K562 (cell line): ENCODE measurements at regions not wholly inside any gene's neighbourhood (a gene's known extent, or its start where the extent isn't known, plus 50 kb on each side); places are given as distances from the start of the nearest gene placed in this dataset.

ENCODE experiments used
- ATAC-seq: fragments of 200-7000 bp; cut with Tn5 transposase; 3 replicates; pipeline ENCODE4 v1.9.1; 2020; ENCODE audit warnings: moderate library complexity
- BruUV-seq: library from RNA; stranded (reverse); fragments of 400-500 nt; replicated peaks from 2 replicates; lab custom pipeline; 2021; lab: Mats Ljungman, UMichigan
- CTCF ChIA-PET: fragments of 300-600 bp; formaldehyde crosslinking; extraction: SDS; loops from one replicate; lab custom pipeline; 2021; ENCODE audit warnings: low intra/inter-chr PET ratio; lab: Yijun Ruan, JAX
- POLR2A ChIA-PET: fragments of 300-600, 350-650 bp; sonication (Branson Sonifier 250); formaldehyde crosslinking; extraction: SDS; loops from one replicate; lab custom pipeline; 2021; ENCODE audit warnings: antibody characterized with exemption, inconsistent platforms; lab: Yijun Ruan, JAX
- DNase-seq, 4 experiments: peaks; one replicate each; pipeline versions ENCODE4 v3.0.0 to v3.0.0-alpha.2; 2011 to 2018; ENCODE audit warnings: low spot score in 3 of 4, mixed read lengths in 3 of 4; ENCODE audit errors: extremely low read depth in 1 of 4
- FAIRE-seq: peaks from 2 replicates; lab custom pipeline; 2011; peaks lifted over from hg19 to GRCh38; lab: Jason Lieb, UNC
- H2AFZ ChIP-seq: 2 replicates; pipeline ENCODE4 v1.6.0; 2011; ENCODE audit warnings: low read depth, low read length, control low read depth, inconsistent platforms
- H3K27ac ChIP-seq: fragments of 200-600 bp; 3 replicates; pipeline ENCODE4 v1.8.0; 2011; ENCODE audit warnings: low read depth, mild to moderate bottlenecking, control low read depth, inconsistent platforms, low read length, moderate library complexity, mixed read lengths; ENCODE audit errors: extremely low read depth
- H3K27me3 ChIP-seq, 2 experiments: fragments of 300-600 bp in 1 of 2; 2 replicates in 1 of 2; 3 replicates in 1 of 2; pipeline versions ENCODE4 v1.6.0 to v1.8.0; 2011; ENCODE audit warnings: inconsistent platforms in 2 of 2, low read length in 2 of 2, mild to moderate bottlenecking in 1 of 2, mixed read lengths in 1 of 2, moderate library complexity in 1 of 2; ENCODE audit not compliant: control insufficient read depth in 2 of 2, insufficient read depth in 2 of 2
- H3K36me3 ChIP-seq: fragments of 300-600 bp; 3 replicates; pipeline ENCODE4 v1.8.0; 2011; ENCODE audit warnings: mild to moderate bottlenecking, low read length, inconsistent platforms; ENCODE audit not compliant: control insufficient read depth, insufficient read depth
- H3K4me1 ChIP-seq, 2 experiments: fragments of 200-600 bp in 1 of 2; replicated peaks in 1 of 2; 2 replicates in 1 of 2; 3 replicates in 1 of 2; pipeline versions ENCODE4 v1.5.1 to v1.8.0; 2011; ENCODE audit warnings: inconsistent platforms in 2 of 2, low read length in 2 of 2, mild to moderate bottlenecking in 1 of 2, mixed read lengths in 1 of 2, moderate library complexity in 1 of 2; ENCODE audit not compliant: control insufficient read depth in 2 of 2, insufficient read depth in 2 of 2
- H3K4me2 ChIP-seq: 2 replicates; pipeline ENCODE4 v1.6.1; 2011; ENCODE audit warnings: low read length, control low read depth, inconsistent platforms, mixed read lengths; ENCODE audit not compliant: insufficient read depth
- H3K4me3 ChIP-seq: fragments of 200-600 bp; sonication (generic), shearing (Covaris generic); 2 replicates; pipeline ENCODE4 v1.5.1; 2016; ENCODE audit warnings: control low read depth, inconsistent platforms
- H3K79me2 ChIP-seq: fragments of 200-600 bp; 3 replicates; pipeline ENCODE4 v1.8.0; 2011; ENCODE audit warnings: low read length, inconsistent platforms; ENCODE audit not compliant: control insufficient read depth, insufficient read depth
- H3K9ac ChIP-seq, 2 experiments: 2 replicates each; pipeline versions ENCODE4 v1.6.0 to v1.6.1; 2011; ENCODE audit warnings: low read depth in 2 of 2, low read length in 2 of 2, control low read depth in 1 of 2, inconsistent platforms in 1 of 2, mild to moderate bottlenecking in 1 of 2, mixed read lengths in 1 of 2; ENCODE audit not compliant: insufficient read depth in 1 of 2
- H3K9me1 ChIP-seq: one replicate; pipeline ENCODE4 v1.6.0; 2011; ENCODE audit warnings: inconsistent platforms, mild to moderate bottlenecking, low read length, moderate library complexity; ENCODE audit not compliant: control insufficient read depth, insufficient read depth
- H3K9me3 ChIP-seq: replicated peaks from 2 replicates; pipeline ENCODE4 v1.5.1; 2011; ENCODE audit warnings: low read depth, low read length, inconsistent platforms; ENCODE audit not compliant: control insufficient read depth, insufficient read depth
- H4K20me1 ChIP-seq: replicated peaks from 2 replicates; pipeline ENCODE4 v1.6.1; 2011; ENCODE audit warnings: low read length, inconsistent platforms, mixed read lengths; ENCODE audit not compliant: control insufficient read depth, insufficient read depth
- AFF1 ChIP-seq, 2 experiments: fragments of 450-650 bp; IDR thresholded peaks; 2 replicates each; pipeline ENCODE4 v1.6.1; 2018; ENCODE audit warnings: mild to moderate bottlenecking in 2 of 2, low read depth in 1 of 2; ENCODE audit not compliant: partially characterized antibody in 2 of 2
- DNMT1 ChIP-seq: fragments of 450-650 bp; IDR thresholded peaks from 2 replicates; pipeline ENCODE4 v1.6.1; 2016; ENCODE audit warnings: antibody characterized with exemption, mild to moderate bottlenecking
- E2F3 ChIP-seq: fragments of 250-450 bp; sonication (Bioruptor Pico); IDR thresholded peaks from 2 replicates; pipeline ENCODE4 v1.4.0; 2020; ENCODE audit warnings: mild to moderate bottlenecking
- FIP1L1 ChIP-seq: fragments of 200-400 bp; formaldehyde crosslinking; IDR thresholded peaks from 2 replicates; pipeline ENCODE4 v1.6.1; 2018; ENCODE audit warnings: mild to moderate bottlenecking, low read depth, low read length; ENCODE audit not compliant: poor library complexity, severe bottlenecking
- FOXP1 ChIP-seq: sonication (generic); formaldehyde crosslinking; IDR thresholded peaks from 2 replicates; pipeline ENCODE4 v1.8.0; 2022; ENCODE audit warnings: mild to moderate bottlenecking, missing genetic modification reagents
- HEY1 ChIP-seq: fragments of 250-450 bp; sonication (Bioruptor Pico); IDR thresholded peaks from 2 replicates; pipeline ENCODE4 v1.5.0; 2020; ENCODE audit warnings: mild to moderate bottlenecking, moderate library complexity, borderline replicate concordance
- MCM7 ChIP-seq, 2 experiments: fragments of 450-650 bp; IDR thresholded peaks; 2 replicates each; pipeline ENCODE4 v1.6.1; 2016 to 2018
- MED1 ChIP-seq: sonication (generic); formaldehyde crosslinking; IDR thresholded peaks from 2 replicates; pipeline ENCODE4 v1.8.1; 2023; ENCODE audit warnings: missing genetic modification reagents, borderline replicate concordance
- SAFB2 ChIP-seq: fragments of 200-400 bp; formaldehyde crosslinking; IDR thresholded peaks from 2 replicates; pipeline ENCODE4 v1.6.1; 2018; ENCODE audit warnings: borderline replicate concordance, low read length, low read depth, moderate library complexity; ENCODE audit not compliant: severe bottlenecking
- SRF ChIP-seq, 2 experiments: fragments of 250-450, 450-650 bp in 1 of 2; sonication (Bioruptor Pico) in 1 of 2; sonication (generic) in 1 of 2; formaldehyde crosslinking; IDR thresholded peaks; 2 replicates each; pipeline versions ENCODE4 v1.5.0 to v1.5.1; 2020 to 2022; ENCODE audit warnings: mild to moderate bottlenecking in 1 of 2, missing genetic modification reagents in 1 of 2
- SRSF1 ChIP-seq: fragments of 200-400 bp; formaldehyde crosslinking; IDR thresholded peaks from 2 replicates; pipeline ENCODE4 v1.6.1; 2017; ENCODE audit warnings: mild to moderate bottlenecking, low read depth, low read length, moderate library complexity
- TFAM ChIP-seq: fragments of 250-450 bp; sonication (Bioruptor Pico); conservative IDR thresholded peaks from 2 replicates; pipeline ENCODE4 v1.5.0; 2021; ENCODE audit warnings: mild to moderate bottlenecking, moderate library complexity
- ZBTB34 ChIP-seq: fragments of 250-450 bp; sonication (Bioruptor Pico); IDR thresholded peaks from 2 replicates; pipeline ENCODE4 v1.8.0; 2021; ENCODE audit warnings: mild to moderate bottlenecking, moderate library complexity
- ZBTB8A ChIP-seq: fragments of 450-650 bp; IDR thresholded peaks from 2 replicates; pipeline ENCODE4 v1.6.1; 2018; ENCODE audit warnings: mild to moderate bottlenecking, moderate library complexity; ENCODE audit not compliant: partially characterized antibody
- ZKSCAN8 ChIP-seq: fragments of 200-800 bp; sonication (Bioruptor generic); IDR thresholded peaks from 2 replicates; pipeline ENCODE4 v1.6.1; 2016; ENCODE audit warnings: missing genetic modification characterization, missing compliant biosample characterization
- ZNF232 ChIP-seq: sonication (generic); formaldehyde crosslinking; IDR thresholded peaks from 2 replicates; pipeline ENCODE4 v1.8.0; 2022; ENCODE audit warnings: mild to moderate bottlenecking, missing genetic modification reagents
- WGBS: fragments of 100-300 bp; shearing (Covaris generic); methylation state at CpG from one replicate; pipeline ENCODE4 v1.1.6; 2016; ENCODE audit warnings: low coverage, mixed read lengths; ENCODE audit not compliant: insufficient coverage; ENCODE audit errors: missing lambda C conversion rate; 5-methylcytosine and 5-hydroxymethylcytosine counted together
- in situ Hi-C: fragments of 300-500 bp; cut with MboI; formaldehyde crosslinking; loops from 4 replicates; pipeline ENCODE4 v1.15.0; 2018; ENCODE audit warnings: inconsistent platforms, mixed read lengths
- intact Hi-C: fragments of 100-400 bp; cut with micrococcal nuclease; formaldehyde crosslinking; loops from 2 replicates; pipeline ENCODE4 v1.14.2; 2022

- no peak for FAIRE-seq
- CTCF ChIA-PET: no interaction called here
- in situ Hi-C loops: no loop called here
- TF ChIP-seq SRF (CRISPR knock-in tag; IDR thresholded peaks at IDR 0.05) (no peak), SAFB2 (no peak), AFF1 (IDR thresholded peaks at IDR 0.05; ENCODE audit: low read depth in 1 of 2, partially characterized antibody in 2 of 2) (no peak), DNMT1 (no peak), ZBTB34 (no peak), MCM7 (IDR thresholded peaks at IDR 0.05) (no peak), MED1 (CRISPR knock-in tag) (no peak), E2F3 (no peak), FOXP1 (CRISPR knock-in tag) (no peak), FIP1L1 (no peak), ZBTB8A (no peak), ZKSCAN8 (CRISPR knock-in tag) (no peak), HEY1 (CRISPR knock-in tag) (no peak), ZNF232 (CRISPR knock-in tag) (no peak), TFAM (CRISPR knock-in tag) (no peak), SRSF1 (no peak)
These were observed 58.8 kb downstream of the NPAP1 start for GRCh38 chr15:24734396-24734795.

More at GRCh38 chr15:24734396-24734795, 58.8 kb downstream of the NPAP1 start:
- BruUV-seq: no TSS peak
- H3K27me3 ChIP-seq: no peaks in the 10 kb centered on the region
- H3K9me1 ChIP-seq: no peaks in the 10 kb centered on the region
- H3K79me2 ChIP-seq: no peaks in the 10 kb centered on the region
- 0% methylated on average over 1 of the region's 1 CpG for WGBS
- ATAC-seq (no peak), DNase-seq (no peak)
- H3K27ac ChIP-seq: no peak overlapping the region
- H2AFZ ChIP-seq: no peak overlapping the region
- H4K20me1 ChIP-seq: no peaks in the 10 kb centered on the region
- H3K4me2 ChIP-seq: no peak overlapping the region
- no peak overlapping the region for H3K4me3 ChIP-seq
- H3K4me1 ChIP-seq: no peaks in the 10 kb centered on the region
- no peaks in the 10 kb centered on the region for H3K36me3 ChIP-seq
- H3K9ac ChIP-seq: no peak overlapping the region
- intact Hi-C loops: no loop called here
- POLR2A ChIA-PET: no interaction called here
- H3K9me3 ChIP-seq: no peaks in the 10 kb centered on the region
